ENCODE measurements at regions not wholly inside any gene's neighbourhood (a gene's known extent, or its start where the extent isn't known, plus 50 kb on each side); places are given as distances from the start of the nearest gene placed in this dataset.

DNA sequence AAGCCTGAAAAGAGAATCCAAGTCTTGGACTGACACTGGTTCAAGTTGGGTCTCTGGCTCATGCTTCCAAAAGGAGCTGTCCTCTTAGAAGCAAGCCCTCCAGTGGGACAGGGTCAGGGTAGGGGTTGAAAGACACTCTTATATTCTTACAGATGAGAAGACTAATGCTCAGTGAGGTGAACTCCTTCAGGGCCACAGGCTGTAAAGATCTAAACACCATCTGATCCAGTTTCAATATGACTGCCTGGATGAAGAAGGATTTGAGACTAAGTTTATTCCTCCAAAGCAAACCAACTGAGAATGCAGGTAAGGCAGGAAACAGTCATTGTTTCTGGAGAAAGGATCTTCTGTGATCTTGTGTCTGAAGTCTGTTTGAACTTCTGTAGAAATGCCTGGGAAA is 99.0 kb upstream of the TAB2 start:
- Histone ChIP-seq H3K4me3 (no peak overlapping the region), H3K27me3 (no peaks in the 10 kb centered on the region), H3K36me3 (no peaks in the 10 kb centered on the region), H3K9me3 (no peaks in the 10 kb centered on the region), H3K4me1 (peaks cover 0 to 2% (median 0%) of the 10 kb centered on the region in 3 donors), H3K27ac (no peak overlapping the region)
- no peak for DNase-seq
- no peak for TF ChIP-seq CTCF (IDR thresholded peaks at IDR 0.05)
- TF ChIP-seq POLR2A (IDR thresholded peaks at IDR 0.05), result no peak
- intact Hi-C loops (cut with DNase I), result no loop called here

DNA sequence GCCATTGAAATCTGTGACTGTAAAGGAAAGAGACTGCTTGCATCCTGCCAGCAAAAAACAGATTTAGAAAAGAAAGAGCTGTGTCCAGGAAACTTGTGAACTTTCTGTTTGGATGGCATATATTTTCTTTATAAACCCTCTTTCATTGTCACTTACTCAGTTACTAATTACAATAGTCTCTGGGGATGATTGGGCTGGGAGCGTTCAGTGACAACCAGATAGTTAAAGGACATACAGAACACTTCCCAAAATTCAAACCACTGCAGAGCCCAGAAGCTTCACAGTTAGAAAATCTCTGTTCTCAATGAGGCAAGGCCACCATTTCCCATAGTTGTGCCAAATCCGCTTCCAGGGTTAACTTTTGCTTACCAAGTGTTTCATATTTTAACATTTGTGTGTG is 98.6 kb upstream of the TAB2 start:
- Histone ChIP-seq H3K27ac (no peak overlapping the region), H3K4me1 (peaks cover 0 to 6% (median 0%) of the 10 kb centered on the region in 3 donors), H3K9me3 (no peaks in the 10 kb centered on the region), H3K27me3 (no peaks in the 10 kb centered on the region), H3K36me3 (no peaks in the 10 kb centered on the region), H3K4me3 (no peak overlapping the region)
- 86 to 92% methylated on average over 2 of the region's 2 CpGs for WGBS, 2 donors
- DNase-seq, result no peak
- intact Hi-C loops (cut with DNase I), result no loop called here
- TF ChIP-seq POLR2A (IDR thresholded peaks at IDR 0.05) (no peak), CTCF (IDR thresholded peaks at IDR 0.05) (no peak)

- H3K4me1 ChIP-seq, result peaks cover 0 to 13% (median 0%) of the 10 kb centered on the region in 3 donors
- H3K27me3 ChIP-seq, result no peaks in the 10 kb centered on the region
- no peak overlapping the region for H3K27ac ChIP-seq
- H3K4me3 ChIP-seq, result no peak overlapping the region
- no peaks in the 10 kb centered on the region for H3K9me3 ChIP-seq
- no peaks in the 10 kb centered on the region for H3K36me3 ChIP-seq
- DNase-seq, result no peak
- TF ChIP-seq CTCF (IDR thresholded peaks at IDR 0.05) (no peak), POLR2A (IDR thresholded peaks at IDR 0.05) (no peak)
- intact Hi-C loops (cut with DNase I), result no loop called here
- 76 to 89% methylated on average over 6 of the region's 6 CpGs for WGBS, 2 donors
These were observed 96.4 kb upstream of the TAB2 start for GRCh38 chr6:149220882-149221773.

GRCh38 chr6:149221774-149222070 is 95.8 kb upstream of the TAB2 start:
- H3K4me3 ChIP-seq, result no peak overlapping the region
- no peaks in the 10 kb centered on the region for H3K36me3 ChIP-seq
- H3K27me3 ChIP-seq, result no peaks in the 10 kb centered on the region
- DNase-seq, result no peak
- intact Hi-C loops (cut with DNase I), result no loop called here
- 88 to 96% methylated on average over 4 of the region's 4 CpGs for WGBS, 2 donors
- TF ChIP-seq POLR2A (IDR thresholded peaks at IDR 0.05), result no peak
- no peak for TF ChIP-seq CTCF (IDR thresholded peaks at IDR 0.05)
- no peak overlapping the region for H3K27ac ChIP-seq
- no peaks in the 10 kb centered on the region for H3K9me3 ChIP-seq
- H3K4me1 ChIP-seq, result peaks cover 0 to 13% (median 0%) of the 10 kb centered on the region in 3 donors

- H3K27me3 ChIP-seq, result no peaks in the 10 kb centered on the region
- no peaks in the 10 kb centered on the region for H3K9me3 ChIP-seq
- DNase-seq, result no peak
- intact Hi-C loops (cut with DNase I), result no loop called here
- H3K36me3 ChIP-seq, result no peaks in the 10 kb centered on the region
- TF ChIP-seq CTCF (IDR thresholded peaks at IDR 0.05) (no peak), POLR2A (IDR thresholded peaks at IDR 0.05) (no peak)
- no peak overlapping the region for H3K4me3 ChIP-seq
- WGBS, 2 donors, result 74 to 77% methylated on average over 4 of the region's 4 CpGs
- no peak overlapping the region for H3K27ac ChIP-seq
- peaks cover 0 to 13% (median 0%) of the 10 kb centered on the region in 3 donors for H3K4me1 ChIP-seq
These were observed 94.2 kb upstream of the TAB2 start for GRCh38 chr6:149223120-149223903.
